Mesendoderm (in vitro differentiated cells): ENCODE measurements at regions not wholly inside any gene's neighbourhood (a gene's known extent, or its start where the extent isn't known, plus 50 kb on each side); places are given as distances from the start of the nearest gene placed in this dataset.

Experiments
- DNase-seq: peaks from one replicate; pipeline ENCODE4 v3.0.0; 2013
- H2AK5ac ChIP-seq: 2 replicates; pipeline ENCODE4 v1.6.1; 2013; ENCODE audit warnings: low read length, inconsistent platforms
- H2BK120ac ChIP-seq: 2 replicates; pipeline ENCODE4 v1.6.1; 2013; ENCODE audit warnings: low read depth, mild to moderate bottlenecking, low read length, moderate library complexity, mixed read lengths
- H2BK15ac ChIP-seq: replicated peaks from 2 replicates; pipeline ENCODE4 v1.6.1; 2013; ENCODE audit warnings: low read depth, mild to moderate bottlenecking, moderate library complexity
- H2BK5ac ChIP-seq: 2 replicates; pipeline ENCODE4 v1.6.1; 2013; ENCODE audit warnings: low read length, inconsistent platforms
- H3K18ac ChIP-seq: 2 replicates; pipeline ENCODE4 v1.6.1; 2013; ENCODE audit warnings: mild to moderate bottlenecking, low read length, mixed read lengths
- H3K23ac ChIP-seq: one replicate; pipeline ENCODE4 v1.6.1; 2013; ENCODE audit warnings: low read length
- H3K27ac ChIP-seq: 2 replicates; pipeline ENCODE4 v1.5.1; 2013; ENCODE audit warnings: low read depth, mild to moderate bottlenecking, inconsistent platforms, low read length, moderate library complexity
- H3K27me3 ChIP-seq: 2 replicates; pipeline ENCODE4 v1.6.1; 2013; ENCODE audit warnings: low read length, control low read depth, mild to moderate bottlenecking, inconsistent platforms; ENCODE audit not compliant: insufficient read depth, poor library complexity
- H3K36me3 ChIP-seq: 2 replicates; pipeline ENCODE4 v1.6.1; 2013; ENCODE audit warnings: low read length, inconsistent platforms; ENCODE audit not compliant: control insufficient read depth, insufficient read depth
- H3K4ac ChIP-seq: one replicate; pipeline ENCODE4 v1.6.1; 2013; ENCODE audit warnings: low read depth, mild to moderate bottlenecking, low read length, moderate library complexity
- H3K4me1 ChIP-seq: 2 replicates; pipeline ENCODE4 v1.6.1; 2013; ENCODE audit warnings: low read depth, low read length, inconsistent platforms; ENCODE audit not compliant: control insufficient read depth
- H3K4me2 ChIP-seq: 2 replicates; pipeline ENCODE4 v1.6.1; 2013; ENCODE audit warnings: low read length
- H3K4me3 ChIP-seq: 2 replicates; pipeline ENCODE4 v1.5.1; 2013; ENCODE audit warnings: mild to moderate bottlenecking, low read length
- H3K56ac ChIP-seq: one replicate; pipeline ENCODE4 v1.6.1; 2013; ENCODE audit warnings: low read length
- H3K79me1 ChIP-seq: 2 replicates; pipeline ENCODE4 v1.6.1; 2013; ENCODE audit warnings: low read length, inconsistent platforms
- H3K79me2 ChIP-seq: 2 replicates; pipeline ENCODE4 v1.6.1; 2013; ENCODE audit warnings: mild to moderate bottlenecking, low read length; ENCODE audit not compliant: control insufficient read depth, insufficient read depth
- H3K9ac ChIP-seq: 2 replicates; pipeline ENCODE4 v1.6.1; 2013; ENCODE audit warnings: low read length, inconsistent platforms
- H4K5ac ChIP-seq: one replicate; pipeline ENCODE4 v1.6.1; 2013; ENCODE audit warnings: low read length
- H4K8ac ChIP-seq: one replicate; pipeline ENCODE4 v1.6.1; 2013; ENCODE audit warnings: low read depth, mild to moderate bottlenecking, control low read depth, low read length, moderate library complexity
- WGBS: extraction: QIAGEN DNeasy Blood & Tissue Kit; methylation state at CpG from one replicate; pipeline ENCODE4 v1.1.7; 2013; ENCODE audit warnings: low lambda C conversion rate, missing lambda C conversion rate; ENCODE audit not compliant: insufficient coverage; ENCODE audit errors: extremely low coverage; 5-methylcytosine and 5-hydroxymethylcytosine counted together

DNA sequence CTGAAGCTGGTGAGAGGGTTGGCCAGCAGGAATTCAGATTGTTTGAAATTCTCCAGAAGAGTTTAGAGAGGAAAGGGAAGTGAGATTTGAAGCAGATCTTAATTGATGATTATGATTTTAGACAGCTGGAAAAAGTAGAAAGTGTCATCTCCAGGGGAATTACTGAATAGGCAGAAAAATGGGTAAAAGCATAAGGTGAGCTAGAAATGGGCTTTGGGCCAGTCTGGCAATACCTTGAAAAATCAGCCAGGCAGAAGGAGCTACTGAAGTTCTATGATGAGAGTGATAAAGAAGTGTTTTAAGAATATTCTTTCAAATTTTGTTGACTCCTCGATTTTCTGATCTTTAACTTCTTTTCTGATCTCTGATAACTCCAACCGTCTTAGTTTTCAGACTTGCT, 172.9 kb upstream of the CCDC150 start:
- no CpG with 5 or more reads among the region's 2 CpGs for WGBS
- H2BK5ac ChIP-seq = no peak overlapping the region
- DNase-seq = no peak
- no peaks in the 10 kb centered on the region for H3K79me1 ChIP-seq
- H3K79me2 ChIP-seq = no peaks in the 10 kb centered on the region
- H3K4me3 ChIP-seq = no peak overlapping the region
- H3K27ac ChIP-seq = no peak overlapping the region
- no peak overlapping the region for H2BK120ac ChIP-seq
- no peak overlapping the region for H4K5ac ChIP-seq
- H3K4me1 ChIP-seq = no peaks in the 10 kb centered on the region
- no peaks in the 10 kb centered on the region for H3K36me3 ChIP-seq
- no peak overlapping the region for H3K23ac ChIP-seq
- no peak overlapping the region for H3K18ac ChIP-seq
- H3K9ac ChIP-seq = no peak overlapping the region
- no peak overlapping the region for H4K8ac ChIP-seq
- H3K4me2 ChIP-seq = no peak overlapping the region
- no peak overlapping the region for H2AK5ac ChIP-seq
- H2BK15ac ChIP-seq = no peak overlapping the region
- no peaks in the 10 kb centered on the region for H3K27me3 ChIP-seq
- no peak overlapping the region for H3K4ac ChIP-seq
- no peak overlapping the region for H3K56ac ChIP-seq

DNA sequence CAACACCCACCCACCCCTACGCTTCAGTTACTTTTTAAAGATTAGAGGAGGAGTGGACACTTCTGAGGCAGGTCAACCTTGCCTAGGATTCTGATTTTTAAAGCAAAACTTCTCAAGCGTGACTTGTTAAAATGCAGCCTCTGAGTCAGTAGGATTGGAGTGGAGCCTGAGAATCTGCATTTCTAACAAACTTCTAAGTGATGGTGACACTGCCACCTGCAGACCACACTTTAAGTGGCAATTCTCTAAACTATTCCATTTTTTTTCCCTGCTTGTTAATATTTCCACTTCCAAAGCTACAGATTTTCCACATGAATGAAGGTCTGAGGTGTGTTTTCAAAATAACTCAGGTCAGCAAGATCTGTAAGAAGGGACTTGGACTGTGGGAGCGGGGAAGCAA, 171.1 kb upstream of the CCDC150 start:
- Histone ChIP-seq H3K27me3 (no peaks in the 10 kb centered on the region), H2BK5ac (no peak overlapping the region), H3K4me3 (no peak overlapping the region), H3K9ac (no peak overlapping the region), H3K56ac (no peak overlapping the region), H4K8ac (no peak overlapping the region), H3K27ac (no peak overlapping the region), H3K23ac (no peak overlapping the region), H3K4me1 (no peaks in the 10 kb centered on the region), H2BK120ac (no peak overlapping the region), H3K36me3 (no peaks in the 10 kb centered on the region), H3K4me2 (no peak overlapping the region), H2AK5ac (no peak overlapping the region), H3K79me1 (no peaks in the 10 kb centered on the region), H3K79me2 (no peaks in the 10 kb centered on the region), H3K4ac (no peak overlapping the region), H3K18ac (no peak overlapping the region), H4K5ac (no peak overlapping the region), H2BK15ac (no peak overlapping the region)
- DNase-seq = peak; percentile 37
- no CpG with 5 or more reads among the region's 3 CpGs for WGBS

DNA sequence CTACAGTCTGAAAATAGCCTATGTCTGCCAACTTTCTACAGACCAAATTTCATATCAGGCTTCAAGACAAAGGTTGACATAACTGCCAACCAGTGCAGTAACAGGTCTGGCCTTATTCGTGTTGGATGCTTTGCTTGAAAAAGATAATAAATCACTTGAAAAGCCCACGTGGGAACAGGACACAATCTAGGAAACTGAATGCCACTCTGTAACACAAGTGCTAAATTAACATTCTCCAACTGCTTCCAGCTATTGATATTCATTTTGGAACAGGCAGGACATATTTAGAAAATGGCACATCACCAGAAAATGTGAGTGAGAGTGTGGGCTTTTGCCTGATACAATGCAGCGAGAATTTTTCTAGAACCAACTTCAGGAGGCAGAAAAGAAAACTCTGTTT, 165.9 kb upstream of the CCDC150 start:
- Histone ChIP-seq H3K9ac (no peak overlapping the region), H3K27ac (no peak overlapping the region), H2BK15ac (no peak overlapping the region), H3K4ac (no peak overlapping the region), H4K5ac (no peak overlapping the region), H3K79me1 (no peaks in the 10 kb centered on the region), H4K8ac (no peak overlapping the region), H3K79me2 (no peaks in the 10 kb centered on the region), H3K4me2 (no peak overlapping the region), H3K23ac (no peak overlapping the region), H2BK120ac (no peak overlapping the region), H3K4me1 (no peaks in the 10 kb centered on the region), H3K4me3 (no peak overlapping the region), H3K36me3 (no peaks in the 10 kb centered on the region), H2BK5ac (no peak overlapping the region), H3K27me3 (no peaks in the 10 kb centered on the region), H3K18ac (no peak overlapping the region), H3K56ac (no peak overlapping the region), H2AK5ac (no peak overlapping the region)
- no CpG with 5 or more reads among the region's 3 CpGs for WGBS
- DNase-seq = no peak

DNA sequence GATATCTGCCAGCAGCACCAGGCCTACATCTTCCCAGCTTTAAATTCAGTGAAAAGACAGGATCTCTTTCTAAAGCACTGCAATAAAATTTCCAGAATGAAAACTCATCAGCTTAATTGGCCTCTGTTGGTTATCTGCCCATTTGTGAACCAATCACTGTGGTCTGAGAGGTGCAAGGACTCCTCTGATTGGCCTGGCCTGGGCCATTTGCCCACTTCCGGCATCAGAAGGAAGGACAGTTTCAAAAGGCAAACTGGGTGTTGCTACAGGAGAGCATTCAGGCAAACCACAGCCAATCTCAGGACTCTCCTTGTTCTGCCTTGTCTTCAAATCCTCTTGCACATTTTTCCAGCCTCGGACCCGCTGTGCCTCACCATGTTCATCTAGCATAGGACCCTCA, 163.9 kb upstream of the CCDC150 start:
- Histone ChIP-seq H3K79me2 (no peaks in the 10 kb centered on the region), H2AK5ac (no peak overlapping the region), H3K4ac (no peak overlapping the region), H4K5ac (no peak overlapping the region), H3K4me3 (no peak overlapping the region), H3K23ac (no peak overlapping the region), H2BK15ac (no peak overlapping the region), H3K79me1 (no peaks in the 10 kb centered on the region), H2BK5ac (no peak overlapping the region), H3K4me2 (no peak overlapping the region), H3K4me1 (no peaks in the 10 kb centered on the region), H4K8ac (no peak overlapping the region), H2BK120ac (no peak overlapping the region), H3K27ac (no peak overlapping the region), H3K36me3 (no peaks in the 10 kb centered on the region), H3K18ac (no peak overlapping the region), H3K9ac (no peak overlapping the region), H3K27me3 (no peaks in the 10 kb centered on the region), H3K56ac (no peak overlapping the region)
- no CpG with 5 or more reads among the region's 3 CpGs for WGBS
- no peak for DNase-seq

DNA sequence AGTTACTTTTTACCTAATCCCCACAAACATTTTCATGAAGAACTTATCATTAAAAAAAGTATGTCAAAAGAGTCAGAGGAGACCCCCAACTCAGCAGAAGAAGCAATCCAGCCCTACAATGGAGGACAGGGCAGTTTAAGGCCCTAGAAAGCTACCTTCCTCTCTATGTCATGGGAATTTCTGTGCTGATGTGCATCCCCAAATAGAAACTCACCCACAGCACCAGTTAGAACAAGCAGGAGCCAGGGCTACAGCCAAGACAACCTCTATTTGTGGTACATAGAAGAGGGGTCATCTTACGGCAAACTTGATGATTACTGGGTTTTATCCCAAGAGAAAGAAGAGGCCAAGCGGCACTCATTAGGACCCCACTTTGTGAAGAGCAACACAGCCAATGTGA, 160.9 kb upstream of the CCDC150 start:
- Histone ChIP-seq H3K4ac (no peak overlapping the region), H2BK120ac (no peak overlapping the region), H3K4me3 (no peak overlapping the region), H4K8ac (no peak overlapping the region), H3K18ac (no peak overlapping the region), H2BK5ac (no peak overlapping the region), H3K36me3 (no peaks in the 10 kb centered on the region), H3K27ac (no peak overlapping the region), H3K79me1 (no peaks in the 10 kb centered on the region), H3K27me3 (no peaks in the 10 kb centered on the region), H3K4me2 (no peak overlapping the region), H3K23ac (no peak overlapping the region), H2BK15ac (no peak overlapping the region), H3K9ac (no peak overlapping the region), H3K79me2 (no peaks in the 10 kb centered on the region), H3K4me1 (no peaks in the 10 kb centered on the region), H3K56ac (no peak overlapping the region), H4K5ac (no peak overlapping the region), H2AK5ac (no peak overlapping the region)
- no peak for DNase-seq
- WGBS = no CpG with 5 or more reads among the region's 2 CpGs

DNA sequence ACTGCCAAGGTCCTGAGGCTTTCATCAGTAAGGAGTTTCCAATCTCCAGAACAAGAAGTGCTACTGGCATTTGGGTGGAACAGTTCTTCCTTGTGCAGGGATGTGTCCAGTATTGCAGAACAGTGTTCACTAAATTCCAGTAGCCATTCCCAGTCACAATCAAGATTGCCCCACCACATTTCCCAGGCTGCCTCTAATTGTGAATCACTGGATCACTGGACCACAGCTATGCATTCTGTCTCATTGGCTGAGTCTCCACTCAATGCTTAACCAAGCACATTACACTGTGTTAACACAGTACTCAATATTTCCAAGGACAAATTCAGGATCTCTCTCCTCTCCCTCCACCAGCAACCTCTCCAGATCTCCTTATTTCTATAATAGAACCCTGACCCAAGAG, 160.2 kb upstream of the CCDC150 start:
- H3K18ac ChIP-seq = no peak overlapping the region

More for the DNA sequence above, 160.2 kb upstream of the CCDC150 start:
- no peak overlapping the region for H3K27ac ChIP-seq
- no peak overlapping the region for H2BK15ac ChIP-seq
- H3K9ac ChIP-seq = no peak overlapping the region
- H4K8ac ChIP-seq = no peak overlapping the region
- no peaks in the 10 kb centered on the region for H3K4me1 ChIP-seq
- H3K4me3 ChIP-seq = no peak overlapping the region
- H3K79me2 ChIP-seq = no peaks in the 10 kb centered on the region
- H3K79me1 ChIP-seq = no peaks in the 10 kb centered on the region
- H2BK5ac ChIP-seq = no peak overlapping the region
- no peak overlapping the region for H4K5ac ChIP-seq
- H3K23ac ChIP-seq = no peak overlapping the region
- no peak overlapping the region for H3K4me2 ChIP-seq
- no peaks in the 10 kb centered on the region for H3K27me3 ChIP-seq
- H2BK120ac ChIP-seq = no peak overlapping the region
- no peaks in the 10 kb centered on the region for H3K36me3 ChIP-seq
- H3K4ac ChIP-seq = no peak overlapping the region
- H3K56ac ChIP-seq = no peak overlapping the region
- H2AK5ac ChIP-seq = no peak overlapping the region
- no peak for DNase-seq
